ENCODE measurements at regions not wholly inside any gene's neighbourhood (a gene's known extent, or its start where the extent isn't known, plus 50 kb on each side); places are given as distances from the start of the nearest gene placed in this dataset.

DNA sequence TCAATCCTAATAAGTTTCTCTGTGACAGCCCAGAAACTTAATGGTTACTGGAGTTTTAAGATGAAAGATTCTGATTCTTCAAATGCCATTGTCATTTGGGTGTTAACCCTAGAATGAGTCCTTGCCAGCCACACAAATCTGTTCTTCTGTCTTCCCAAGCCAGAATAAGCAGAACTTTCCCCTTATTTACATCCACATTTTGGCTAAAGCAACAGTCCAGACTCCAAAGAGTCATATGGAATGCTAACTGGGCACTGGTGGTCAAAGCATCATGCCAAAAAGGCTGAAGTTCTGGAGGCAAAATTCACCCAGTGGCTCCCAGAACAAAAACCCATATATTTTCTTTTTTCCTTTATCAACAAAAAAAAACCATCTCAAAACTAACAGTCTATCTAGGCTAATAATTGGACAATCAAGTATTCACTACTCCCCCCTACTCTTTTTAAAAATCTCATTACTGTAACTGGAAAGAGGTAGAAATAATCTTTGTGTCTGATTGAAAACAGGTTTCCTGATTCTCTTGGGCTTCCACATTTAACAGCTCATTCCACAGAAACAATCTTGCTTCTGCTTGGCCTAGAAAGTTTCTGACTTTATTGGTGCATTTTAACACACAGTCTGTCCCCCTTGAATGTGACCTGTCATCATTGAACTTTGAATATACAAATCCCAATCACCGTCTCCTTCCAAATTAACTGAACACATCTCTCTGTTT lies 89.6 kb upstream of the SETBP1 start:
- Mint-ChIP-seq H3K4me1 (no peaks in the 10 kb centered on the region), H3K27ac (no peak overlapping the region), H3K4me3 (no peak overlapping the region), H3K27me3 (peaks cover 24% of the 10 kb centered on the region), H3K36me3 (ENCODE audit: low read depth) (no peaks in the 10 kb centered on the region)
- ATAC-seq (no peak), DNase-seq (no peak)
- H3K9me3 ChIP-seq (ENCODE audit: control insufficient read depth, low read length, poor library complexity, severe bottlenecking), result no peaks in the 10 kb centered on the region

DNA sequence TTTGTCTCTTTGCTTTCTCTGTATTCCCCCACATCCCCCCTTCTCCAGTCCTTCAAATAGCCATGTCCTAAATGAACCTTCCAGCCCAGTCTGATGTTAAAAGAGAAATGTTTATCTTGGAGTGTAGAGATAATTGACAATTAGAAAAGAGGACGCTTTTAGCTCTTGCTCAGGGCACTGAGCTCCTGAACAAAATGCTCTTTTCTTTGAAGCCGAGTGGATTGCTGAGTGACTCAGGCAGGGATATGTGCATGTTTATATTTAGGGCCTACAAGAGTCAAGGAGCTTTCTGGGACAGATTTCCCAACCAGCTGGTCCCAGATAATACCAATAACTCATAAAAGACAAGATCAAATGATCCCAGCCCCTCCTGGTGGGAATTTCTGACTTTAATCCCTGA lies 88.0 kb upstream of the SETBP1 start:
- Mint-ChIP-seq H3K4me1 (no peaks in the 10 kb centered on the region), H3K36me3 (ENCODE audit: low read depth) (no peaks in the 10 kb centered on the region), H3K27ac (no peak overlapping the region), H3K4me3 (no peak overlapping the region), H3K27me3 (peaks cover 18% of the 10 kb centered on the region)
- ATAC-seq (no peak), DNase-seq (no peak)
- no peaks in the 10 kb centered on the region for H3K9me3 ChIP-seq (ENCODE audit: control insufficient read depth, low read length, poor library complexity, severe bottlenecking)

DNA sequence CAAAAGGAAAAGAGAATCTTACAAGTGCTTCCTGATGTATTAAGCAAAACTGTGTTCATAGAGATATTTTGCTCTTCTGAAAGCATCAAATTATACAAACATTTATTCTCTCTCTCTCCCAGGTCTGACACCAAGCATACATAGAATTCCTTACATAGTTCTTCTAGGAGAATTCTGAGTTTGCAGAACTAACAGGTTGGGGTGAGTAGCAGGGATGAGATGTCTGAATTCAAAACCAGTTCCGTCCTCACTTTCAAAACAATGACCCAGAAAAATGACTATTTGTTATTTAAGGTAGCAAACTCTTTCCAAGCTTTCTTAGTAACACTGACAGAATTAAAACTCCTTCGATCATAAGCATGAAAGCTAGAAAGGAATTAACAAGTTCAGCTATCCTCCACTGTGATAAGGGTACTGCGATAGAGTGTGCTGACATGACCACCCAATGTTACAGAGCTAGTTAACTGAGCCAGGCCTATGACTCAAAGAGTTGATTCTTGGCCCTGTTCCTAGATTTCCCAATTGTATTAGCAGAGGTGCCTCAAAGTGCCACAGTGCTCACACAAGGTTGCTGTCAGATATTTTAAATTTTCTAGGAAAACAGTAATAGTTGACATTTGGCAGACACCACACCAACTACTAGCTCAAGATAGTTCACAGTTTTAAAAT lies 85.8 kb upstream of the SETBP1 start:
- Mint-ChIP-seq H3K27me3 (peaks cover 27% of the 10 kb centered on the region), H3K27ac (no peak overlapping the region), H3K4me3 (no peak overlapping the region), H3K4me1 (peaks cover under 1% of the 10 kb centered on the region), H3K36me3 (ENCODE audit: low read depth) (no peaks in the 10 kb centered on the region)
- DNase-seq, result no peak
- no peak for ATAC-seq
- H3K9me3 ChIP-seq (ENCODE audit: control insufficient read depth, low read length, poor library complexity, severe bottlenecking), result no peaks in the 10 kb centered on the region

DNA sequence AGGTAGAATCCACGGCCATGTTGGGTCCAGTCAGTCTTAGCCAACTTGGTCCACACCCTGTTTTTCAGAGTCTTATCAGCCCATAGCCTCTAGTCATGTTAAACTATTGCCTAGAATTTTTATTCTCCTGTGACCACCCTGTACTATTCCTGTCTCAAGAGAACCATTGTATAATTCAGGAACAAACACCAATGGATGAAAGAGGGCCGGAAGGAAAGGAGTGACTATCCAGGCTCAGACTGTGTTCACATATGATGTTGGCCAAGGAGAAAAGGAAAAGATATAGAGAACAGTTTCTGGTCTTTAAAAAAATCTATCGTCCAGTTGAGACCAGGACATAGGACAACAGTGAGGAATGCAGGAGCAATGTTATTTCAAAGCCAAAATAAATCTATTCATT lies 82.9 kb upstream of the SETBP1 start:
- Mint-ChIP-seq H3K27me3 (peaks cover 31% of the 10 kb centered on the region), H3K27ac (no peak overlapping the region), H3K4me3 (no peak overlapping the region), H3K36me3 (ENCODE audit: low read depth) (no peaks in the 10 kb centered on the region), H3K4me1 (peaks cover 3% of the 10 kb centered on the region)
- ATAC-seq (no peak), DNase-seq (no peak)
- H3K9me3 ChIP-seq (ENCODE audit: control insufficient read depth, low read length, poor library complexity, severe bottlenecking), result no peaks in the 10 kb centered on the region

GRCh38 chr18:44598514-44598913 lies 82.2 kb upstream of the SETBP1 start:
- no peak for ATAC-seq
- no peak overlapping the region for H3K4me3 Mint-ChIP-seq
- H3K9me3 ChIP-seq (ENCODE audit: control insufficient read depth, low read length, poor library complexity, severe bottlenecking), result no peaks in the 10 kb centered on the region
- H3K27ac Mint-ChIP-seq, result no peak overlapping the region
- peaks cover 29% of the 10 kb centered on the region for H3K27me3 Mint-ChIP-seq
- no peaks in the 10 kb centered on the region for H3K36me3 Mint-ChIP-seq (ENCODE audit: low read depth)
- peaks cover 3% of the 10 kb centered on the region for H3K4me1 Mint-ChIP-seq
- no peak for DNase-seq

- no peak overlapping the region for H3K27ac Mint-ChIP-seq
- ATAC-seq, result no peak
- no peak overlapping the region for H3K4me3 Mint-ChIP-seq
- H3K4me1 Mint-ChIP-seq, result peaks cover 3% of the 10 kb centered on the region
- H3K36me3 Mint-ChIP-seq (ENCODE audit: low read depth), result no peaks in the 10 kb centered on the region
- peaks cover 24% of the 10 kb centered on the region for H3K27me3 Mint-ChIP-seq
- no peak for DNase-seq
- no peaks in the 10 kb centered on the region for H3K9me3 ChIP-seq (ENCODE audit: control insufficient read depth, low read length, poor library complexity, severe bottlenecking)
Observed at GRCh38 chr18:44599412-44599811, 81.3 kb upstream of the SETBP1 start.

- no peak overlapping the region for H3K27ac Mint-ChIP-seq
- H3K27me3 Mint-ChIP-seq, result peaks cover 17% of the 10 kb centered on the region
- no peaks in the 10 kb centered on the region for H3K36me3 Mint-ChIP-seq (ENCODE audit: low read depth)
- no peaks in the 10 kb centered on the region for H3K9me3 ChIP-seq (ENCODE audit: control insufficient read depth, low read length, poor library complexity, severe bottlenecking)
- DNase-seq, result no peak
- no peak overlapping the region for H3K4me3 Mint-ChIP-seq
- ATAC-seq, result no peak
- H3K4me1 Mint-ChIP-seq, result peaks cover 3% of the 10 kb centered on the region
Observed at GRCh38 chr18:44601447-44601846, 79.2 kb upstream of the SETBP1 start.

- ATAC-seq (no peak), DNase-seq (no peak)
- Mint-ChIP-seq H3K4me1 (peaks cover 3% of the 10 kb centered on the region), H3K4me3 (no peak overlapping the region), H3K27ac (no peak overlapping the region), H3K27me3 (peaks cover 26% of the 10 kb centered on the region), H3K36me3 (ENCODE audit: low read depth) (no peaks in the 10 kb centered on the region)
- H3K9me3 ChIP-seq (ENCODE audit: control insufficient read depth, low read length, poor library complexity, severe bottlenecking), result no peaks in the 10 kb centered on the region
Observed at GRCh38 chr18:44602380-44602779, 78.3 kb upstream of the SETBP1 start.

- peaks cover 3% of the 10 kb centered on the region for H3K4me1 Mint-ChIP-seq
Observed at GRCh38 chr18:44602845-44603244, 77.8 kb upstream of the SETBP1 start.

DNA sequence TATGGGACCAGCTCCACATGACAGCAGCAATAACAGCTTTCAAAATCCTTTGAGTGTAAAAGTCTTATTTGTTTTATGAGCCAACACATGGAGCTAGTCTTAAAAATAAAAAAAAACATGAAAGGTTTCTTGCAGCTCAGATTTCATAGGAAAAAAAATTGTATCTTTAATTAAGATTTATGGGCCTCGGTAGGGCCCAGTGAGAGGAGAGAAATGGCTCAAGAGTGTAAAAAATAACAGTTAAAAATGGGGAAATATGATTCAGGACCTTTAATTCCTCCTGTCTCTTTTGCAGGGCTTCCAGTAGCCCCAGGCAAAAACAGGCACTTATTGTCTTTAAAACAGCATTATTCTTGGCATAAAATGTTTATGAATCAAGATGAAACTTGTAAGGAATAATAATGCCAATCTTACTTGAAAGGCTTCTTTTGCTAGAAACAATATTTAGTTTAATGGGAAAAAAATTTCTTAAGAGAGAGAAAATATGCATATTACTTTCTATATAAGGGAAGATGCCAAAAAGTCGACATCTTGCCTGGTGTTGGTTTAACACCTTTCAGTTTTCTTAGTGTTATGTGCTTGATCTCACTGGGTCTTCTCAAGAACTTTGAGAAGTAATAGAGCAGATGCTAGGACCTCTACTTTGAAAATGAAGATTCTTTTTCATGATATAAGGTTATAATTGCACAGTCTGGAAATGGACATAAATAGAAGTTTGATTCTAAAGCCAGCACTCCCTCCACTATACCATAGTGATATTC lies 71.3 kb upstream of the SETBP1 start:
- no peaks in the 10 kb centered on the region for H3K4me1 Mint-ChIP-seq
- no peaks in the 10 kb centered on the region for H3K9me3 ChIP-seq (ENCODE audit: control insufficient read depth, low read length, poor library complexity, severe bottlenecking)
- ATAC-seq, result no peak
- no peak overlapping the region for H3K27ac Mint-ChIP-seq
- H3K4me3 Mint-ChIP-seq, result no peak overlapping the region
- H3K27me3 Mint-ChIP-seq, result peaks cover 34% of the 10 kb centered on the region
- no peak for DNase-seq
- H3K36me3 Mint-ChIP-seq (ENCODE audit: low read depth), result no peaks in the 10 kb centered on the region

More at GRCh38 chr18:44602845-44603244, 77.8 kb upstream of the SETBP1 start:
- Mint-ChIP-seq H3K27ac (no peak overlapping the region), H3K4me3 (no peak overlapping the region), H3K36me3 (ENCODE audit: low read depth) (no peaks in the 10 kb centered on the region), H3K27me3 (peaks cover 28% of the 10 kb centered on the region)
- DNase-seq (no peak), ATAC-seq (no peak)
- H3K9me3 ChIP-seq (ENCODE audit: control insufficient read depth, low read length, poor library complexity, severe bottlenecking), result no peaks in the 10 kb centered on the region

- Mint-ChIP-seq H3K27me3 (peaks cover 5% of the 10 kb centered on the region), H3K4me1 (no peaks in the 10 kb centered on the region), H3K36me3 (ENCODE audit: low read depth) (no peaks in the 10 kb centered on the region), H3K27ac (no peak overlapping the region), H3K4me3 (no peak overlapping the region)
- ATAC-seq, result no peak
- no peaks in the 10 kb centered on the region for H3K9me3 ChIP-seq (ENCODE audit: control insufficient read depth, low read length, poor library complexity, severe bottlenecking)
- no peak for DNase-seq
Observed at GRCh38 chr18:44620812-44621211, 59.9 kb upstream of the SETBP1 start.

GRCh38 chr18:44624052-44624451 lies 56.6 kb upstream of the SETBP1 start:
- Mint-ChIP-seq H3K4me1 (peaks cover 2% of the 10 kb centered on the region), H3K36me3 (ENCODE audit: low read depth) (no peaks in the 10 kb centered on the region), H3K27ac (no peak overlapping the region), H3K4me3 (no peak overlapping the region), H3K27me3 (peaks cover 12% of the 10 kb centered on the region)
- no peaks in the 10 kb centered on the region for H3K9me3 ChIP-seq (ENCODE audit: control insufficient read depth, low read length, poor library complexity, severe bottlenecking)
- ATAC-seq (no peak), DNase-seq (no peak)

GRCh38 chr18:44625386-44625785 lies 55.3 kb upstream of the SETBP1 start:
- peaks cover 2% of the 10 kb centered on the region for H3K4me1 Mint-ChIP-seq
- no peak overlapping the region for H3K4me3 Mint-ChIP-seq
- no peak for DNase-seq

More at GRCh38 chr18:44625386-44625785, 55.3 kb upstream of the SETBP1 start:
- Mint-ChIP-seq H3K36me3 (ENCODE audit: low read depth) (no peaks in the 10 kb centered on the region), H3K27ac (no peak overlapping the region), H3K27me3 (peaks cover 12% of the 10 kb centered on the region)
- H3K9me3 ChIP-seq (ENCODE audit: control insufficient read depth, low read length, poor library complexity, severe bottlenecking), result no peaks in the 10 kb centered on the region
- ATAC-seq, result no peak

Measured in T-helper 17 cell (primary cell).